ENCODE measurements at regions not wholly inside any gene's neighbourhood (a gene's known extent, or its start where the extent isn't known, plus 50 kb on each side); places are given as distances from the start of the nearest gene placed in this dataset.

GRCh38 chr20:11651138-11651537 is 266.6 kb upstream of the BTBD3 start:
- Histone ChIP-seq H3K27me3 (ENCODE audit: control insufficient read depth in 2 of 2, insufficient read depth in 1 of 2, low read length in 1 of 2) (no peaks in the 10 kb centered on the region), H3K36me3 (ENCODE audit: control insufficient read depth in 2 of 2, insufficient read depth in 2 of 2, low read length in 1 of 2) (no peaks in the 10 kb centered on the region), H3K9me3 (ENCODE audit: control insufficient read depth in 2 of 2, insufficient read depth in 1 of 2, low read length in 1 of 2) (peaks cover 0 to 12% of the 10 kb centered on the region in 2 donors), H3K4me1 (ENCODE audit: control insufficient read depth in 2 of 2, insufficient read depth in 2 of 2, low read length in 2 of 2) (no peaks in the 10 kb centered on the region), H3K4me3 (ENCODE audit: low read length in 2 of 2) (no peak overlapping the region), H3K27ac (ENCODE audit: low read depth in 1 of 2, low read length in 1 of 2) (no peak overlapping the region)
- no peak for DNase-seq (ENCODE audit: low read depth in 6 of 9, low spot score in 9 of 9)
- 78% methylated on average over 2 of the region's 2 CpGs for WGBS

GRCh38 chr20:11651647-11652046 is 266.0 kb upstream of the BTBD3 start:
- Histone ChIP-seq H3K4me1 (ENCODE audit: control insufficient read depth in 2 of 2, insufficient read depth in 2 of 2, low read length in 2 of 2) (no peaks in the 10 kb centered on the region), H3K27ac (ENCODE audit: low read depth in 1 of 2, low read length in 1 of 2) (no peak overlapping the region), H3K9me3 (ENCODE audit: control insufficient read depth in 2 of 2, insufficient read depth in 1 of 2, low read length in 1 of 2) (peaks cover 0 to 6% of the 10 kb centered on the region in 2 donors), H3K27me3 (ENCODE audit: control insufficient read depth in 2 of 2, insufficient read depth in 1 of 2, low read length in 1 of 2) (no peaks in the 10 kb centered on the region), H3K4me3 (ENCODE audit: low read length in 2 of 2) (no peak overlapping the region), H3K36me3 (ENCODE audit: control insufficient read depth in 2 of 2, insufficient read depth in 2 of 2, low read length in 1 of 2) (no peaks in the 10 kb centered on the region)
- no peak for DNase-seq (ENCODE audit: low read depth in 6 of 9, low spot score in 9 of 9)

GRCh38 chr20:11652128-11652527 is 265.6 kb upstream of the BTBD3 start:
- H3K4me3 ChIP-seq (ENCODE audit: low read length in 2 of 2): no peak overlapping the region
- H3K4me1 ChIP-seq (ENCODE audit: control insufficient read depth in 2 of 2, insufficient read depth in 2 of 2, low read length in 2 of 2): no peaks in the 10 kb centered on the region
- no peaks in the 10 kb centered on the region for H3K27me3 ChIP-seq (ENCODE audit: control insufficient read depth in 2 of 2, insufficient read depth in 1 of 2, low read length in 1 of 2)
- no peaks in the 10 kb centered on the region for H3K36me3 ChIP-seq (ENCODE audit: control insufficient read depth in 2 of 2, insufficient read depth in 2 of 2, low read length in 1 of 2)
- DNase-seq (ENCODE audit: low read depth in 6 of 9, low spot score in 9 of 9): no peak
- WGBS: 81% methylated on average over 3 of the region's 3 CpGs
- peaks cover 0 to 2% of the 10 kb centered on the region in 2 donors for H3K9me3 ChIP-seq (ENCODE audit: control insufficient read depth in 2 of 2, insufficient read depth in 1 of 2, low read length in 1 of 2)
- H3K27ac ChIP-seq (ENCODE audit: low read depth in 1 of 2, low read length in 1 of 2): no peak overlapping the region

- no peaks in the 10 kb centered on the region for H3K4me1 ChIP-seq (ENCODE audit: control insufficient read depth in 2 of 2, insufficient read depth in 2 of 2, low read length in 2 of 2)
- WGBS: 98% methylated on average over 1 of the region's 1 CpG
Observed at GRCh38 chr20:11654766-11655165, 262.9 kb upstream of the BTBD3 start.

GRCh38 chr20:11660673-11661072 is 257.0 kb upstream of the BTBD3 start:
- no peak overlapping the region for H3K27ac ChIP-seq (ENCODE audit: low read depth in 1 of 2, low read length in 1 of 2)
- WGBS: 95% methylated on average over 3 of the region's 3 CpGs
- DNase-seq (ENCODE audit: low read depth in 6 of 9, low spot score in 9 of 9): no peak

More at GRCh38 chr20:11654766-11655165, 262.9 kb upstream of the BTBD3 start:
- Histone ChIP-seq H3K27me3 (ENCODE audit: control insufficient read depth in 2 of 2, insufficient read depth in 1 of 2, low read length in 1 of 2) (no peaks in the 10 kb centered on the region), H3K36me3 (ENCODE audit: control insufficient read depth in 2 of 2, insufficient read depth in 2 of 2, low read length in 1 of 2) (no peaks in the 10 kb centered on the region), H3K27ac (ENCODE audit: low read depth in 1 of 2, low read length in 1 of 2) (no peak overlapping the region), H3K9me3 (ENCODE audit: control insufficient read depth in 2 of 2, insufficient read depth in 1 of 2, low read length in 1 of 2) (no peaks in the 10 kb centered on the region), H3K4me3 (ENCODE audit: low read length in 2 of 2) (no peak overlapping the region)
- DNase-seq (ENCODE audit: low read depth in 6 of 9, low spot score in 9 of 9): no peak

GRCh38 chr20:11671015-11671511 is 246.6 kb upstream of the BTBD3 start:
- no peak overlapping the region for H3K4me3 ChIP-seq (ENCODE audit: low read length in 2 of 2)
- WGBS: 94% methylated on average over 1 of the region's 1 CpG
- no peak overlapping the region for H3K27ac ChIP-seq (ENCODE audit: low read depth in 1 of 2, low read length in 1 of 2)
- no peaks in the 10 kb centered on the region for H3K36me3 ChIP-seq (ENCODE audit: control insufficient read depth in 2 of 2, insufficient read depth in 2 of 2, low read length in 1 of 2)
- H3K4me1 ChIP-seq (ENCODE audit: control insufficient read depth in 2 of 2, insufficient read depth in 2 of 2, low read length in 2 of 2): no peaks in the 10 kb centered on the region
- H3K27me3 ChIP-seq (ENCODE audit: control insufficient read depth in 2 of 2, insufficient read depth in 1 of 2, low read length in 1 of 2): no peaks in the 10 kb centered on the region
- H3K9me3 ChIP-seq (ENCODE audit: control insufficient read depth in 2 of 2, insufficient read depth in 1 of 2, low read length in 1 of 2): no peaks in the 10 kb centered on the region
- no peak for DNase-seq (ENCODE audit: low read depth in 6 of 9, low spot score in 9 of 9)

More at GRCh38 chr20:11660673-11661072, 257.0 kb upstream of the BTBD3 start:
- H3K9me3 ChIP-seq (ENCODE audit: control insufficient read depth in 2 of 2, insufficient read depth in 1 of 2, low read length in 1 of 2): no peaks in the 10 kb centered on the region
- no peaks in the 10 kb centered on the region for H3K27me3 ChIP-seq (ENCODE audit: control insufficient read depth in 2 of 2, insufficient read depth in 1 of 2, low read length in 1 of 2)
- no peak overlapping the region for H3K4me3 ChIP-seq (ENCODE audit: low read length in 2 of 2)
- H3K4me1 ChIP-seq (ENCODE audit: control insufficient read depth in 2 of 2, insufficient read depth in 2 of 2, low read length in 2 of 2): no peaks in the 10 kb centered on the region
- H3K36me3 ChIP-seq (ENCODE audit: control insufficient read depth in 2 of 2, insufficient read depth in 2 of 2, low read length in 1 of 2): no peaks in the 10 kb centered on the region

- 97% methylated on average over 7 of the region's 7 CpGs for WGBS
- no peaks in the 10 kb centered on the region for H3K27me3 ChIP-seq (ENCODE audit: control insufficient read depth in 2 of 2, insufficient read depth in 1 of 2, low read length in 1 of 2)
- no peak overlapping the region for H3K4me3 ChIP-seq (ENCODE audit: low read length in 2 of 2)
- no peaks in the 10 kb centered on the region for H3K4me1 ChIP-seq (ENCODE audit: control insufficient read depth in 2 of 2, insufficient read depth in 2 of 2, low read length in 2 of 2)
- H3K27ac ChIP-seq (ENCODE audit: low read depth in 1 of 2, low read length in 1 of 2): no peak overlapping the region
- H3K36me3 ChIP-seq (ENCODE audit: control insufficient read depth in 2 of 2, insufficient read depth in 2 of 2, low read length in 1 of 2): no peaks in the 10 kb centered on the region
- no peaks in the 10 kb centered on the region for H3K9me3 ChIP-seq (ENCODE audit: control insufficient read depth in 2 of 2, insufficient read depth in 1 of 2, low read length in 1 of 2)
- DNase-seq (ENCODE audit: low read depth in 6 of 9, low spot score in 9 of 9): no peak
Observed at GRCh38 chr20:11672959-11673358, 244.7 kb upstream of the BTBD3 start.

GRCh38 chr20:11675920-11676629 is 241.6 kb upstream of the BTBD3 start:
- no peaks in the 10 kb centered on the region for H3K27me3 ChIP-seq (ENCODE audit: control insufficient read depth in 2 of 2, insufficient read depth in 1 of 2, low read length in 1 of 2)
- H3K9me3 ChIP-seq (ENCODE audit: control insufficient read depth in 2 of 2, insufficient read depth in 1 of 2, low read length in 1 of 2): no peaks in the 10 kb centered on the region
- no peak overlapping the region for H3K27ac ChIP-seq (ENCODE audit: low read depth in 1 of 2, low read length in 1 of 2)
- H3K4me3 ChIP-seq (ENCODE audit: low read length in 2 of 2): no peak overlapping the region
- 75% methylated on average over 13 of the region's 13 CpGs for WGBS
- no peaks in the 10 kb centered on the region for H3K4me1 ChIP-seq (ENCODE audit: control insufficient read depth in 2 of 2, insufficient read depth in 2 of 2, low read length in 2 of 2)
- DNase-seq (ENCODE audit: low read depth in 6 of 9, low spot score in 9 of 9): no peak
- H3K36me3 ChIP-seq (ENCODE audit: control insufficient read depth in 2 of 2, insufficient read depth in 2 of 2, low read length in 1 of 2): no peaks in the 10 kb centered on the region

GRCh38 chr20:11676630-11677287 is 240.9 kb upstream of the BTBD3 start:
- H3K27me3 ChIP-seq (ENCODE audit: control insufficient read depth in 2 of 2, insufficient read depth in 1 of 2, low read length in 1 of 2): no peaks in the 10 kb centered on the region
- no peak overlapping the region for H3K27ac ChIP-seq (ENCODE audit: low read depth in 1 of 2, low read length in 1 of 2)
- 83% methylated on average over 2 of the region's 2 CpGs for WGBS
- H3K36me3 ChIP-seq (ENCODE audit: control insufficient read depth in 2 of 2, insufficient read depth in 2 of 2, low read length in 1 of 2): no peaks in the 10 kb centered on the region
- H3K4me1 ChIP-seq (ENCODE audit: control insufficient read depth in 2 of 2, insufficient read depth in 2 of 2, low read length in 2 of 2): no peaks in the 10 kb centered on the region
- H3K9me3 ChIP-seq (ENCODE audit: control insufficient read depth in 2 of 2, insufficient read depth in 1 of 2, low read length in 1 of 2): no peaks in the 10 kb centered on the region
- peak in 2 of 9 donors; percentile 34 to 36 for DNase-seq (ENCODE audit: low read depth in 6 of 9, low spot score in 9 of 9)
- H3K4me3 ChIP-seq (ENCODE audit: low read length in 2 of 2): no peak overlapping the region
